Urinary bladder (tissue), 3 donors: ENCODE measurements at regions not wholly inside any gene's neighbourhood (a gene's known extent, or its start where the extent isn't known, plus 50 kb on each side); places are given as distances from the start of the nearest gene placed in this dataset.
"Not testable (repeated sequence)": the region's sequence is repeated elsewhere in the genome, so short reads cannot be mapped to it uniquely, and the experiment has no call there.

ENCODE experiments used
- DNase-seq: peaks from one replicate; pipeline ENCODE4 v3.0.0-alpha.2; 2015; ENCODE audit errors: extremely low spot score
- H3K27ac ChIP-seq: one replicate; pipeline ENCODE4 v1.5.1; 2013; ENCODE audit warnings: low read depth, mild to moderate bottlenecking, moderate library complexity
- H3K36me3 ChIP-seq: one replicate; pipeline ENCODE4 v1.6.1; 2013; ENCODE audit warnings: mild to moderate bottlenecking, moderate library complexity; ENCODE audit not compliant: insufficient read depth
- H3K4me1 ChIP-seq: one replicate; pipeline ENCODE4 v1.6.1; 2013; ENCODE audit warnings: mild to moderate bottlenecking, moderate library complexity; ENCODE audit not compliant: insufficient read depth
- H3K4me3 ChIP-seq: one replicate; pipeline ENCODE4 v1.5.1; 2013; ENCODE audit warnings: low read depth, low read length
- WGBS: extraction: QIAGEN DNeasy Blood & Tissue Kit; methylation state at CpG from one replicate; pipeline ENCODE4 v1.1.7; 2013; 5-methylcytosine and 5-hydroxymethylcytosine counted together
- donor health status: healthy with polysubstance abuse.
- donor health status: healthy.

DNA sequence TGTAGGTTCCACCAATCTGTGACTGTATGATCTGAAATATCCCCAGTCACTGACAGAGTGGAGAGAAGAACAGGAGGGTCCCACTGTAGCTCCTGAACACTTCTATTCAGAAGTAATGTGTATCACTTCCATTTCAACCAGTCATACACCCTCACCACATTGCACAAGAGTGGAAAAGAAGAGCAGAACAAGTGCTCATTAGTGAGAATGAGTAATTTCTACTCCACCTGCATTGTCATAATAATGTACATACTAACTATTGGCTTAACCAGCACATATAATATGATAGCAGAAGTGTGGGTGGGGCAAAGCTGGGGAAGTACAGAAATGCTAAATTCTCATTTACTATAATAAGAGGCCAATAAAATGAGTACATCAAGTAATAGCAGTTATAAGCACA is 342.7 kb downstream of the LMO7 start:
- DNase-seq = no peak
- H3K4me3 ChIP-seq = no peak overlapping the region
- no peaks in the 10 kb centered on the region for H3K36me3 ChIP-seq
- H3K4me1 ChIP-seq = no peaks in the 10 kb centered on the region
- no peak overlapping the region for H3K27ac ChIP-seq

DNA sequence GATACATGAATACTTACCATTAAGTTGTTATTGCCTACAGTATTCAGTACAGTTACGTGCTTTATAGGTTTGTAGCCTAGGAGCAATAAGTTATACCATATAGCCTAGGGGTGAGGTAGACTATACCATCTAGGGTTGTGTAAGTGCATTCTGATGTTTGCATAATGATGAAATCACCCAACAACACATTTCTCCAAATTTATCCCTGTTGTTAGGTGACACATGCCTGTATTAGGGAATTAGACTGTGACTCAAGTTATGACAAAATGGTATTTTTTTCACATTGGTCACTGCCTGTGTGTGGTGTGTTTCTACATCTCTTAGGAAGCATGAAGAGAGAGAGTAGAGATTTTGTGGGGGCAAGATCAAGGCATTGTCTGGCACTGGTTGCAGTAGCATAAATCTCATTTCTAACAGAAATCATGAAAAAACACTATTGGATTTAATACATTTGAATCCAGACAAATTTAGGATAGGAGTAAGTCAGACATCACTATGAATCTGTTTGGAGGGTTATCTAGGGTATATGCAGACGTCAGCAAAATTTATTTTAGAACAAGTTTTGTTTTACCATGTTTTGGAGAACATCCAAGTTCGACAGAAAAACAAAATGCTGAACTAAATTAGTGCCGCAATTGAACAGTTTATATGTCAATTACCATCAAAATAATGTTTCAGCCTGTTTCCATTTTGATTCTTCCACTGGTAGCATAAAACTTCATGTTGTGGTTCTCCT is 332.1 kb downstream of the LMO7 start:
- 75% methylated on average over 4 of the region's 4 CpGs for WGBS
- H3K36me3 ChIP-seq = no peaks in the 10 kb centered on the region
- no peak overlapping the region for H3K27ac ChIP-seq
- no peak for DNase-seq
- H3K4me1 ChIP-seq = no peaks in the 10 kb centered on the region
- no peak overlapping the region for H3K4me3 ChIP-seq

DNA sequence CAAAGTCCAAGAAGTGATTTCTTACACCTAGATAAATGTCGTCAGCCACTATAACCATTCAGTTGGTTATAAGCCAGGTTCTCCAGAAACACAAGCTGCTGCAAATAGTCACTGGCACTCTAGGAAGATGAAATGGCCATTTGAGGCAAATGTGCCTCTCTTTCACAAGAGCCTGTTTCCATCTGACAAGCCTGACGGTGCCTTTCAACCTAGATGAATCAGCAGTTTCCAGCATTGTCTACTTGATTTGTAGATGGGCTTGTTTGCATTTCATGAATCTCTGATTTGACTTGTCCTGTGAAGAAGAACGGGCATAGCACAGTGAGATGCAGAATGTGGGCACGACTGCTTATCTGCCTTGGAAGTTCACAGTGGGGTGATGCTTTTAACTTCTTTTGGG is 327.2 kb downstream of the LMO7 start:
- Histone ChIP-seq H3K4me3 (no peak overlapping the region), H3K27ac (no peak overlapping the region), H3K36me3 (no peaks in the 10 kb centered on the region), H3K4me1 (no peaks in the 10 kb centered on the region)
- 68% methylated on average over 4 of the region's 4 CpGs for WGBS
- DNase-seq = no peak

DNA sequence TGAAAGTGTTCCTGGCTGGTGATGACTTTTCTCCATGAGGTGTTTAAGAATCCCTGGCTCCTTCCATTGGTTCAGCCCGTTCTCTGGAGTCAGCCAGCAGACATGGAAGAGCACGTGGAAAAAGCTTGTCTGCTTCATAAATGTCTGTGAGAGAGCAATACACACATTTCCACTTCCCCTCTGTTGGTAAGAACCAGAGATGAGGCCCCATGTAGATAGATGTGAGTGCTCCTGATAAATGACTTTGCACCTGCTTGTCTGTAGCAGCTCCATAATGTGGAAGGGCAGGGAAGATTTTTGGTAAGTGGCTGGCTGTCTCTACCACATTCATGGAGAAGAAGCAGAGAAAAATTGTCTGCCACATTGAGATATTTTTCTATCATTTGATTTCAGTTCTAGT is 325.8 kb downstream of the LMO7 start:
- 68% methylated on average over 2 of the region's 2 CpGs for WGBS
- Histone ChIP-seq H3K4me1 (no peaks in the 10 kb centered on the region), H3K27ac (no peak overlapping the region), H3K36me3 (no peaks in the 10 kb centered on the region), H3K4me3 (no peak overlapping the region)
- no peak for DNase-seq

DNA sequence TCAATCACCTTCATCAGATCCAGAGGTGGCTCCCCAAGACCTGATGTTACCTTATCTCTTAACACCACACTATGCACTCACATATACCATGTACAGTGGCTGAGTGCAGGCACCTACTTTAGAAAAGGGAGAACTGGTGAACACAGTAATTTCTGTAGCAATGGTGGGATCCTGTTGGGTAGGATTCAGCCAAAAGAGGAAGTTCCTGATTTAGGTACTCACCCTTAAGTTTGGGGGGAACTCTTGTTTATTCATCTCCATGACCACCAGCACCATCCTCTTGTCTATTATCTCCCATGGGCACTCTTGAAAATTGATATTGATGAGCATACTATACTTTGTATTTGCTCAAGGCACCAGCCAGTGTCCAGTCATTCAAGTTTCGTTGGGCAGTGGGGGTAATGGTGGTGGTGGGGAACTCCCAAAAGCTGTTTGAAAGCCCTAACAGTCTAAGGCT is 324.4 kb downstream of the LMO7 start:
- no peak for DNase-seq
- no peaks in the 10 kb centered on the region for H3K36me3 ChIP-seq
- H3K27ac ChIP-seq = no peak overlapping the region
- no peak overlapping the region for H3K4me3 ChIP-seq
- no peaks in the 10 kb centered on the region for H3K4me1 ChIP-seq
- 86% methylated on average over 1 of the region's 1 CpG for WGBS

DNA sequence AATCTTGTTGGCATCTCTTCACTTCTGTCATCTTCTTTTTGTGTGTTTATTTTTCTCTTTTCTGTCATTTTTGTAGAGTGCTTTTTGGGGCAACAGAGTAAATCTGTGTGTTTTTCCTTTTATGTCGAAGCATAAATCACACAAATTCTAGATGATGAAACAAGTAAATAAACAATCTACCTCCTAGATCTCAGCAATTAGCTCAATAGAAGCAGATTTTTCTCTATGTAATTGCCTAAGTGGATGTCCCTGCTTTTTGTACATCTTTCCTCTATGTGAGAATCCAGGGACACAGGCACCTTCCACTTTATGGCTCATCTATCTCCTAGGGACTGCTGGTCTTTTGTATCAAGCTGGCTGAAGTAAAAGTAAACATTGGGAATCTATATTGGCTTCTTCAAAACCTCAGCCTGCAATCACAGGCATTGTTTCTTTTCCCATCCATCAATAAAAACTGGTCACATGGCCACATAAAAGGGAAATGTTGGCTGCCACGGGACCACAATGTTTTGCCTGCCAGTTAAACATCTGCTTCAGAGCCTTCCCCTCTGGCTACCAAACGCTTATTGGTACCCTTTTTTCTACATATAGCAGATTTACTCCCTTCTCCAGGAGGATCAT is 323.8 kb downstream of the LMO7 start:
- DNase-seq = no peak
- 51% methylated on average over 3 of the region's 3 CpGs for WGBS
- Histone ChIP-seq H3K36me3 (no peaks in the 10 kb centered on the region), H3K4me3 (no peak overlapping the region), H3K4me1 (no peaks in the 10 kb centered on the region), H3K27ac (no peak overlapping the region)

DNA sequence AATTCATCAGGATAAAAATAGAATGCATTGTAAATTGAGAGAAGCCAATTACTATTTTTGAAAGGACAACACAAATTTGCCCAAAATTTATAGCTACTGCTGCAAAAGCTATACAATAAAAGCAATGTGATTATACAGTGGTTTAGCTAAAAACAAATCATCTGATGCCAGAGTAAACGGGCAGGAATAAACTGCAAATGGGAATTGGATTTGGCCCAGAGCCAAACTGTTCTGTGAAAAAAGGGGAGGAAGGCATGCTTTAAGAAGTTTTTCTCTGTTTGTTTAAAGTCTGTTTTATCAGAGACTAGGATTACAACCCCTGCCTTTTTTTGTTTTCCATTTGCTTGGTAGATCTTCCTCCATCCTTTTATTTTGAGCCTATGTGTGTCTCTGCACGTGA is 317.5 kb downstream of the LMO7 start:
- not testable (repeated sequence) for H3K27ac ChIP-seq, H3K4me3 ChIP-seq, H3K4me1 ChIP-seq, DNase-seq, H3K36me3 ChIP-seq
- WGBS = 70% methylated on average over 2 of the region's 2 CpGs

DNA sequence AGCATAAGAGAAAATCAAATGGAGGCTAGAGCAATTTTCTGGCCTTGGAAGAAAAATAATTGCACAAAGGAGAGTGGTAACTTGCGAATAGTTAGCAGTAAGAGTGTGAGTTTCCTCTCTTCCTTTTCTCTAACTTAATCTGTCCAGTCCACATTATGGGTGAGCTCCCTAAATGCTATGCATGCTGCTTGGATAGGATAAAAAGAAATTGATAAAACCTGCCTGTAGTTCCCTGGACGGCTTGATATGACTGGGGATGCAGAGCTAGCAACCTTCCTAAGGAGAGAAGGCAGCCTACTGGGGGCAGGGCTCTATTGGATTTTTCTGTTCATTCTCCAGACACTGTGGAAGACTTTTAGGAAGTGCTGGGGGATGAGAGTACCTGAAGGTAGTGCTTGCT is 311.3 kb downstream of the LMO7 start:
- no peak overlapping the region for H3K4me3 ChIP-seq
- no peak overlapping the region for H3K27ac ChIP-seq
- no peak for DNase-seq
- H3K4me1 ChIP-seq = no peaks in the 10 kb centered on the region
- no peaks in the 10 kb centered on the region for H3K36me3 ChIP-seq
- 96% methylated on average over 2 of the region's 2 CpGs for WGBS

DNA sequence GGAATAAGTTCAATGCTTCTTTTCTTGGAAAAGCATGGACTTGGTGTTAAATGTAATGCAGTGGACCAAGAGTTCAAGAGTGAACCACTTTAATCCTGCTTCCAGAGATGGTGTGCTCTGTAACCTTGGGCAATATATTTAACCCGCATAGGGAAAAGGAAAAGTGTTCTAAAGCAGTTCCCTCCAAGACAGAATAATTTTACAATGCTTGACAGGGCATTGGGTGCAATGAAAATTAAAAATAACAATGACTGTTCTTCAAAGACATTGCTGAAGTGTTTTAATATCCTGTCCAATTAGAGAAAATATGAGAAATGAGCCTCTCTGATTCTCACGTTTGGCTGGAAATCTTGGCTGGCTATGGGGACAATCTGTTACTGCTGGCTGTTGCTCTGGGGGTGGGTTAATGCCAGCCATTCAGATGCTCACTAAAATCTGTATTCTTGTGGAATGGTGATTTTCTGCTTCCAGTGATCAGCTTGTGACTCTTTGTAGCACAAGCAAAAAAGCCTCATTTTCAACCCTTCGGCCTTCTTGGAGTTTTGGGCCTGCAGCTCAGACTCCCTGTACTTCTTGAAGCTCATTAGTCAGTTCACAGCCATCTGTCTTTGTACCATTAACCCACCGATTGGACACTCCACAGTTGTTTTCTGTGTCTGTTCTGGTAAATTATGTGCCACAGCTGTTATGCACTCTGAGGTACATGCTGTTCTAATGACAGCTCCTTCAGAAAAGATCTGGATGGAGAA is 310.6 kb downstream of the LMO7 start:
- DNase-seq = no peak
- no peaks in the 10 kb centered on the region for H3K4me1 ChIP-seq
- no peak overlapping the region for H3K27ac ChIP-seq
- H3K36me3 ChIP-seq = no peaks in the 10 kb centered on the region
- 69% methylated on average over 4 of the region's 4 CpGs for WGBS
- no peak overlapping the region for H3K4me3 ChIP-seq

DNA sequence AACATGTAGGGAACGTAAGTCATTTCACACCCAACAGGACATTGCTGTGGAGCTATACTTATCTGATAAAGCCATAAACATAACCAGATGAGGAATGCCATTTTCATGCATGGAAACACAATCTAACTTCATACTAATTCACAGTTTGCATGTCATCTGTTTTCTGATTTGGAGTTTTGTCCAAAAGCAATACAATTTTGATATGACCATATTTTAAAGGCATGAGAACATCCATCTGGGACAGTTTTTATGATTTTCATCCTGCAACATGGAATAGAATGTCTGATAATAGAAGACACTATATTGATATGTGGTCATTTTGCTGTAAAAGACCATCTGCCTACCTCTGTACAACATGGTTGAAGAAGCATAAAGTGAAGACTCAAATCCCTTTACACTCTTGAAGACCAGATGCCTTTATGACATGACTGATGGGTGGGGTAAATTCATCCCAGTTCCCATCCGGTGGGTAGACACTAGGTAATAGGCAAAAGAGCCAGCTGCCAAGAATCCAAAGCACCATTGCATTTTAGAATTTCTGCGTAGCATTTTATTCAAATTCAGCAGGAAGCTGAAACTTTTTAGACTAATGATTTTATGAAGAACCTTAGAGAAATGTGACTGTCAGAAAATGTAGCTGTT is 309.8 kb downstream of the LMO7 start:
- H3K4me1 ChIP-seq = no peaks in the 10 kb centered on the region
- no peak overlapping the region for H3K27ac ChIP-seq
- no peak for DNase-seq
- 88% methylated on average over 3 of the region's 3 CpGs for WGBS
- no peak overlapping the region for H3K4me3 ChIP-seq
- H3K36me3 ChIP-seq = no peaks in the 10 kb centered on the region

DNA sequence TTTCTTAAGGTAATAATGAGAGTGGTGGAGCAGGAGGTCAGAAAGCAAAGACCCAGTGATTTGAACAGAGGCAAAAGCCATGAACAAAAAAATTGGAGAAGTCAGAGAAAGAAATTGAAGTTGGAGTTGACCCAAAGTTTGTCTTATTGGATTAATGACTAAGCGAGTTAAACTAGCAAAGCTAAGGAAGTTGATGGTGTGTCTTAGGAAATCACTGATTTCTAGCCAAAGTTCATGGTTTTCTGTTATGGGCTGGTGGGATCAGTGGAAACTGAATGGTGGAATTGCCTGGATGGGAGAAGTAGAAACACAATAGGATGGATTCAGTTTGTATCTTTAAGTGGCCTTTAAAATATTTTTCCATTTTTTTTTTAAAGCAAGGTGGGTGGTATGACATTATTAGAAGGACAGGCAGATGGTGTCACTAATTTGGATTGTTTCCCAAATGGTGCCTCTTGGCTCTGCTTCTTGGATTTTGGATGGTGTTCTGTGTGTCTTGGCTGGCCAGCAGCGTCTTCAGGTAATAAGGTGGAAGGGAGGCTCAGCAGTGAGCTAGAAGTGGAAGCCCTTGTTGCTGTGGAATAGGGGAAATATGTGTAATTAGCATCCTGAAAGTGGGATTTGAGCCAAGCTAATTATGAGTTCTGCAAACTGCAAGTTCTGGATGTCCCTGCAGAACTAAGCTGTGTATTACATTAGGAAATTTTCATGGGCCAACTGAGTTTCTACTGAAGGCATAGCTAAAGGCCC is 302.9 kb downstream of the LMO7 start:
- DNase-seq = no peak
- Histone ChIP-seq H3K4me3 (no peak overlapping the region), H3K36me3 (no peaks in the 10 kb centered on the region), H3K27ac (no peak overlapping the region), H3K4me1 (no peaks in the 10 kb centered on the region)
- WGBS = 69% methylated on average over 2 of the region's 2 CpGs

DNA sequence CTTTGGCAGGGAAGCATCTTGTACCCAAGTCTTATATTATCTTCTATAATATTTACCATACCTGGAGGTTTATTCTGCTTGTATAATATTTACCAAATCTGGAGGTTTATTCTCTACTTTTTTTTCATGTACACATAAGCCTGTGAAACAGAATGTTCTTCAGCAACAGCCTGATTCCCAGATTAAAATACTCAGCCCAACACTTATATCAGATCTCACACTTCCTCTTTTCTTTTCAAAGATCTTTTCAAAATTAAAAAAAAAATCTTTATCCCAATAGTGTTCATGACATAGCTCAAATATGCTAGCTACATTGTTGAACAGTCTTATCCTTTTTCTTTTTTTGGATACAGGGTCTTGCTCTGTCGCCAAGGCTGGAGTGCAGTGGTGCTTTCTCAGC is 300.7 kb downstream of the LMO7 start:
- 93% methylated on average over 1 of the region's 1 CpG for WGBS
- Histone ChIP-seq H3K27ac (no peak overlapping the region), H3K36me3 (no peaks in the 10 kb centered on the region), H3K4me3 (no peak overlapping the region), H3K4me1 (no peaks in the 10 kb centered on the region)
- no peak for DNase-seq

DNA sequence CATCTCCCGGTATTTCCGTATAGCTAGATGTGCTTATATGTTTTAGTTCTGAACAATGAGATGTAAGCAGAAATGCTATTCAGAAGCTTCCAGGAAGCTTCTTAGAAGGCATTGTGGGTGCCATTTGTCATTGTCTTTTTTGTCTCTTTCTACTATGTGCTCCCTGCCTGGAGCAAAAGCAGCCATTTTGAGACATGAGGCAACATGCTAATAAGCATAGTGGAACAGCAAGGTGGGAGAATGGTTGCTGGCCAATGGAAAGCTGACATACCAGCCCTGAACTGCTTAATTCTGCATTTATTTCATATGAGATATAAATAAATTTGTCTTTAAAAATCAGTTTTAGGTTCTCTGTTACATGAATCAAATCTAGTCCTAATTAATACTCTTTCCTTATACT is 299.7 kb downstream of the LMO7 start:
- no peak overlapping the region for H3K27ac ChIP-seq
- 67% methylated on average over 2 of the region's 2 CpGs for WGBS
- no peak for DNase-seq
- H3K36me3 ChIP-seq = no peaks in the 10 kb centered on the region
- H3K4me3 ChIP-seq = no peak overlapping the region
- no peaks in the 10 kb centered on the region for H3K4me1 ChIP-seq
